Erythroblast (primary cell): ENCODE measurements at regions not wholly inside any gene's neighbourhood (a gene's known extent, or its start where the extent isn't known, plus 50 kb on each side); places are given as distances from the start of the nearest gene placed in this dataset.

Experiments used
- DNase-seq, 2 experiments: peaks; one replicate each; lab custom pipeline; 2025; lab: John Stamatoyannopoulos, UW
- GATA1 ChIP-seq: IDR thresholded peaks from 2 replicates; pipeline ENCODE4 v1.6.1; 2011; ENCODE audit warnings: low read depth, mild to moderate bottlenecking, control low read depth, low read length, moderate library complexity
- POLR2A ChIP-seq: IDR thresholded peaks from 2 replicates; pipeline ENCODE4 v1.6.1; 2011; ENCODE audit warnings: mild to moderate bottlenecking, low read length

DNA sequence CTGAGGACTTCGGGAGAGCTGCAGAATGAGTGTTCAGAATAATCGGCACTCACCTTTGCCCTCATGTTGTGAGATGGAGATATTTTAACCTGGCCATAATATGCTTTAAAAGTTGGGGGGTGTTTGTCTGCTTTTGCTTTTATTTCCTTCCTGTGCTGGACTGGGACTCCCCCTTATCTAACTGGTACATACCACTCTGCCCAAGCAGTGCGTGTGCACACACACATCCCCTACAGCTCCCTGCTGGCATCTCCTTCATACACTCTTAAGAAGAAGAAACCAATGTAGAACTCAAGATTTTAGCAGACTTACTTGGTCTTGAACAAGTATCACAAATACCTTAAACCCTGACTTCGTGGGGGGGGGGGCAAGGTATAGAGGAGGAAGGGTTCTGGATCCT, 146.2 kb upstream of the DMRT1 start:
- DNase-seq: no peak
- TF ChIP-seq POLR2A: no peak
- TF ChIP-seq GATA1: no peak

DNA sequence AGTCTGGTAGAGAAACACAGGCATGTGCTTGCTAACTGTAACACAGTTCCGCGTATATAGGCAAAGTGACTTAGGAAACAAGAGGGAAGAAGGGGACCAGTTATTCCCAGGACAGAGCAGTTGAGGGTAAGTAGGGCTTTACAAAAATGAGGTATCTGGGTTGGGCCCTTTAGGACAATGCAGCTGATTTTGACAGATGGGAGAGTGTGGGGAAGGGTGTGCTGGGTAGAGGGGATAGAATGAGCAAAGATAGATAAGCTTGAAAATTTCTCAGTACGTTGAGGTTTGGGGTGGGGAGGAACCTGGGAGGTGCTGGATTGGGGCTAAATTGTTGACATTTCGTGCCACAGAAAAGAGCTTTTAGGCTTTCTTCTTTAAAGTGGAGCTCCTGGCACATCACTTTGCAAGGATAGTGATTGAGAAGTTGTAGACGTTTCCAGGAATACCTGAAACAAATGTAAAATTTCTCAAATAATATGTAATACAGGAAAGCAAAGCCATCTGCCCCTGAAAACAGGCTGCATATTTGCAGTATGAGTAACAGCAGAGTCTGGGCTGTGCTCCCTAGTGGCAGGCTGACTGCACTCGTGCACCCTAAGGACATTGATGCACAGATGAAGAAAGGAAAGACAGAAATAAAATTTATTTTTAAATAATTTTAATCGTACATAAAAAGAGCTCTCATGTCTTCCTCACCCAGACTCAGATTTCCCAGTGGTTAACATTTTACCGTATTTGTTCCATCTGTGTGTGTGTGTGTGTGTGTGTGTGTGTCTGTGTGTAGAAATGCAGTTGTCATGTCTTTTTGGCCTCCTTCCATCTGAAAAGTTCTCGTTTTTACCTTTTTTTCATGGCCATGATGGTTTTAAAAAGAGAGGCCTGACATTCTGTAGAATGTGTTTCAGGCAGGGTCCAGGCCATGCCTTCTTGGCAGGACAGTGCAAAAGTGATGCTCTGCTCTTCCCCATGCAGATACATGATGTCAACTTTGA, 144.9 kb upstream of the DMRT1 start:
- DNase-seq: no peak
- no peak for TF ChIP-seq GATA1
- TF ChIP-seq POLR2A: no peak

DNA sequence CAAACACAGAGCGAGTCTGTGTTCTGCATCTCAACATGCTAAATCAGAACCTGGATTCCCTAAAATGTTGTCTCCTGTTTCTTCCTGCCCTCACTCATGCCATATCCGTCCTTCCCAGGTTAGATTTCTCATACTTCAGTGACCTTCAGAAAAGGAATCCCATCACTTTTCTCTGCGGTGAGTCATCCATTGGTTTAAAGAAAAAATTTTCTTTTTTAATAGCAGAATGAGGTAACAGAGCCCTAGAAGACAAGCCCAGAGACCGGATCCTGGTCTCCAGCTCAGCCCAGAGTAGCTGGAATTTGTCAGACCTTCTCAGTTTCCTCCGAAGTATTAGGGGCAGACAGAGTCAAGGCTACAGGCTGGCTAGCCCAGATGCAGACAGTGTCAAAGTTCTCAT, 143.2 kb upstream of the DMRT1 start:
- no peak for DNase-seq
- TF ChIP-seq POLR2A (no peak), GATA1 (no peak)

DNA sequence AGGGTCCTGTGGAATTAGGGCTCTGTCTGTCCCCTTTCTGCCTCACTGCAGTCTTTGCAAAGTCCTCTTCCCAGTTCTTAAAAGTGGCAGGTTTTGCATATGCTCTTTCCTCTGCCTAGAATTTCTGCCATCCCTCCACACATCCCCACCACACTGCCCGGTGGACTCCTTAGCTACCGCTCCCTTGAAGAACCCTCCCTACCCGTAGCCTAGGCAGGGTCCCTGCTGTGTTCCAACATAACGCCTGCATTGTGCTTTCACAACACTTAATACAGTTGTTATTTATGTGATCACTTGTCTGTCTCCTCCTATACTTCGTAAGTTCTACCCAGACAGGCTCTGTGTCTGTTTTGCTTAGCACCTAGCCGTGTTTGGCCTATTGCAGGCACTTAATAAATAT, 142.5 kb upstream of the DMRT1 start:
- TF ChIP-seq GATA1: no peak
- no peak for TF ChIP-seq POLR2A
- no peak for DNase-seq

DNA sequence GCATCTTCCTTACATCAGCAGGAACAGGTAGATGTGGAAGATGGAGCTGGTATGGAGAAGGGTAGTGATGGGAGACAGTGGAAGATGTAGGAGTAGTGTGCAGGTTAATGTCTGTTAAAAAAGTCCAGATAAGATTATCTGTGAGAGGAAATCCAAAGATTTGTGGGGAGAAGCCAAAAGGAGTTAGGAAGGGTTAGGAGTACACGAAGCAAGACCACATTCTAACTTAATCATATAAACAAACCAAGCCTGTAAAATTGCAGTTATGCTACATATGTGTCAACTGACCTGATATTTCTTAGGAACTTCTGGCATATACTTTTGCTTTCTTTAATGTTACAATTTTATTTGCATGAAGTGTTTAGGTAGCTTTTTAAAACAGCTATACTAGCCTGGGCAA, 142.1 kb upstream of the DMRT1 start:
- DNase-seq: no peak
- no peak for TF ChIP-seq GATA1
- TF ChIP-seq POLR2A: no peak

DNA sequence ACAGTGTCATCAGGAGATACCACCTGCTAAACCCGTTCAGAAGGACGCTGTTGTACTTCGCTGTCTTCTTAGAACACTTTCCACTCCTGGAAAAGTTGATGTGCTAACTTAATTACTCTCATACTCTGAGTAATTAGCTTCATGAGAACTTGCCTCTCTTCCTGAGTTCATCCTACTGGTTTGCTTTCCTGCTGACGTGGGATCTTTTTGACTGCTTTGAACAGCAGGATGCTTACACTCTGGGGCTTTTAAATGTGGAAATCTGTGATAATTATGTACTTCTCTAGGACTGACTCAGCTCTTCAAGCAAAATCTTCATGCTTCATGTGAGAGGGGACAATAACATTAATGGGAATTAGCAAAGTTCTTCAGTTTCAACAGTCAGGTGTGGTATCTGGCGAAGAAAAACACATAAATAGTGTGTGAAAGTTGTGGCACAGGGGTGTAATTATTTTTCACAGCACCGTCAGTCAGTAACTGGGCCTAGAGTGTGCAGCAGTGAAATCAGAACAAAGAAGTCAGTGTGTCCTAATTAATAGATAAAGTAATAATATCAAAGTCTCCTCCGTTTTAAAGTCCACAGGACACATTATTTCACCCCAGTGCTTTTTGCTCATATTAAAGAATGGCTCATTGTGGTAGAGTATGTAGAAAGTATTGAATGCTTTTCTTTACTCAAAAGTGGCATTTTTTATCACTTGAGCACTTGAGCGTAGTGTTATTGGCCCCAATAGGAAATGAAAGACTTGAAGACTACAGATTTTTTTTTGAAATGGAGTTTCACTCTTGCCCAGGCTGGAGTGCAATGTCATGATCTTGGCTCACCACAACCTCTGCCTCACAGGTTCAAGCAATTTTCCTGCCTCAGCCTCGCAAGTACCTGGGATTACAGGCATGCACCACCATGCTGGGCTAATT, 140.9 kb upstream of the DMRT1 start:
- DNase-seq: no peak
- TF ChIP-seq GATA1: no peak
- TF ChIP-seq POLR2A: no peak

DNA sequence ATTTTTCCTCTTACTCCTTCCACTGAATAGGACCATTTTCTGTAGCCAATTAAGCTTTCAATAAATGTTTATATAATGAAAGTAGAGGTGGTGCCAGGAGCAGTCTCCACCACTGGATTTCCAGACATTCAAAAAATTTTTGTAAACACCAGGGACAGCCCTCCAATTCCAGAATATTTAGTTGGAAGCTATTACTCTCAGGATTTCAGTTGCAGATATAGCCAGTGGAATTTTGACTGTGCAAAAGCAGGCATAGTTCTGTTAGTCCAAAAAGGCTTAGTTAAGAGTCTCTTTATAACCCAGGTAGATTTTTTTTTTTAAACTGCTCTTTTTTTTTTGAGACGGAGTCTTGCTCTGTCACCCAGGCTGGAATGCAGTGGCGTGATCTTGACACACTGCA, 138.1 kb upstream of the DMRT1 start:
- DNase-seq: no peak
- no peak for TF ChIP-seq POLR2A
- TF ChIP-seq GATA1: no peak

DNA sequence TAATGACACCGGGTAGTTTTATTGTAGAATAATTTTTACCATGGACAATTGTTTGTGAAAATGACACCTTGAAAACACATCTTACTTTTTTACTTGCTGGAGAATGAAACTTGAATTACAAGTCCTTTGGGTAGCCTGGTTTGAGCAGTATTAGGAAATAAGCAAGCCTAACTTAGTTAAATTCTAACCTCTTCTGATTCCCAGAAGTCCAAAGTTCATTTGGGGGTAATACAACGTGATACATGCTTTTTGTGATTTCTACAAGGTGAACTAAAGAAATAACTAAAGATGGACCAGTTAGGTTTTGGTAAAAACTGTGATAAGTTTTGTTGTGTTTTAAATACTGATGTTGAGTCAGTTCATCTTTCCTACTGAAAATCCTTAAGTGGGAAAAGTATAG, 135.4 kb upstream of the DMRT1 start:
- DNase-seq: no peak
- no peak for TF ChIP-seq POLR2A

DNA sequence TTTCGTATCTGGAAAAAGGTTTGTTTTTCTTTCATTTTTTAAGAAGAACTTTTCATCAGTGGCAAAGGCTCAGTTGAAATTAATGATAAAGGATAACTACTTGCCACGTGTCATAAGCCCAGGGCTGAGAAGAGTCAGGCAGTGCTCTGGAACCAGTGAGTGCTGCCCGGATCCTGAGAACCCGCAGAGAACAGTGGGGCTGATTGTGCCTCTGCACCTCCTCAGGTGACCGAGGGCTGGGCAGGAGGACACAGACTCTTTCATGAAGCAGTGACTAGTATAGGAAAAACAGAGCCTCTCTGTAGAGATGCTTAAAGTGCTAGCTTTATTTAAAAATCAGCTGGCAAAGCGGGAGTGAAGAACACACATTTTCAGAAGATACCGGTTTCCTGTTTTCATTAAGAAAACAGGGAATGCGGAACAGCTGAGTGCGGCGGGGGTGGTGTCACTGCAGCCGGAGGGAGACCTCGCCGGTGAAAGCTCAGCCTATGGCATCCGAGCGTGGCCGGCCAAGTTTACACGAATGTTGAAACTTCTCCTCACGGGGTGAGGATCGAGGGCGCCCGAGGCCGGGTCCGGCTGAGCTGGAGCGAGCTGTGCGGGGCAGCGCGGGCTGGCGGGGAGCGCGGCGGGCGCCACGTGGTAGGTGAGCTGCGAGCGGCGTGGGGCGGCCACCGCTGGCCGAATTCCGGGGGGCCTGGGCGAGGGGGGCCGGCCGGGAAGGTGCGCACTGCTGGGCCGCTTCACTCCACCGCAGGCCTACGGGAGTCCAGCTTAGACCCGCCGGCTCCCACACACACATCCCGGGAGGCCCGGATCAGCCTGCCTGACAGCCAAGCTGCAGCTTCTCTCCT, 134.7 kb upstream of the DMRT1 start:
- TF ChIP-seq GATA1 (no peak), POLR2A (peak; percentile 42)
- DNase-seq: peak in 1 of 2 experiments; percentile 15

DNA sequence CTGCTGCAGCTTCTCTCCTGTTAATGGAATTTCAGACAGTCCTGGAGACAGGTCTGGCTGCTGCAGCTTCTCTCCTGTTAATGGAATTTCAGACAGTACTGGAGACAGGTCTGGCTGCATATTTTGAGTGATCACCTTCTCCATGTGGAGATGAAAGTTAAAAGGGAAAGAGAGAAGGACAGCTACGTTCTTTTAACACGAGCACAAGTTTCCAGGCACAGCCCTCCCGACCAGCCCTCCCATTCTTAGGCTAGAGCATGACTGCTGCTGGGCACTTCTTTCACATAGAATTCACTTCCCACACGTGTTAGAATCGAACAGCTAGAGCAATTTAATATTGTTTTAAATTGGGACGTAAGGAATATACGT, 133.3 kb upstream of the DMRT1 start:
- DNase-seq: no peak
- TF ChIP-seq POLR2A (no peak), GATA1 (no peak)

DNA sequence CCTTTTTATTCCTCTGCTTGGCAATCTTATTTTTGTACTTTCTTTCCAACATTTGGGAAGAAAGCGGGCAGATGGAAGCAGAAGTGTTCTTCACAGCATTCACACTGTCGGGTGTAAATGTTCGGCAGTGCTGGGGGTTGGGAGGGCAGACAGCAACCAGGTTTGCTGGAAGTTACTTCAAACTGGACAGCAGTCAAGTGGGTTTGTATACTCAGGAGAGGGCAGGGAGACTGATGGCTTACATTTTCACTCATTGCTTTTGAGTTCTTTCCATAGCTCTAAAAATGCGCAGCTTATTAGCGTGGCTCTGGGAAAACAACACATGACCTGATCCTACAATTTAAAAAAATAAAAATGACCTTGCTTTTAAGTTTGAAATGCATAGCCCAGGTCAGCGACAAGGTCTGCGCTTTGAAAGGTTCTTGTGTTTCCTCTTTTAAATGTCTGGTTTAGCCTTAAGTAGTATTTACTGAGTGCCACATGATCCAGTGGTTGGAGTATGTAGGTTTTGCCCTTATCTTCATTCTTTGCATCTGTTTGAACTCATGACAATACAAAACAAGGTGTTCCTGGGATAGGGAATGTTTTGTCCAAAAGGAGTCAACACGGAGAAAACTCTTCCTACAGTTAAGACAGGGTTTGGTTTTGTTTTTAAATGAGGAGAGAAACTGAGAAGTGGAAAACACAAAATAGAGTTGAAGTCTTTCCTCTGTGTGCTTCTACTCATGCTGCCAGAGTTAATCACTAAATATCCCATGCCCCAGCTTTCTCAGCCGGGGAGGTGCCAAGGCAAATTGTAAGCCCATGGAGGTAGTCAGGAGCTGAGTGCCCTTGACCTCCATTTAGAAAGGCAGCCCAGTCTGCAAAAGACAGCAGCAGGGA, 132.7 kb upstream of the DMRT1 start:
- TF ChIP-seq POLR2A (no peak), GATA1 (no peak)
- DNase-seq: no peak

DNA sequence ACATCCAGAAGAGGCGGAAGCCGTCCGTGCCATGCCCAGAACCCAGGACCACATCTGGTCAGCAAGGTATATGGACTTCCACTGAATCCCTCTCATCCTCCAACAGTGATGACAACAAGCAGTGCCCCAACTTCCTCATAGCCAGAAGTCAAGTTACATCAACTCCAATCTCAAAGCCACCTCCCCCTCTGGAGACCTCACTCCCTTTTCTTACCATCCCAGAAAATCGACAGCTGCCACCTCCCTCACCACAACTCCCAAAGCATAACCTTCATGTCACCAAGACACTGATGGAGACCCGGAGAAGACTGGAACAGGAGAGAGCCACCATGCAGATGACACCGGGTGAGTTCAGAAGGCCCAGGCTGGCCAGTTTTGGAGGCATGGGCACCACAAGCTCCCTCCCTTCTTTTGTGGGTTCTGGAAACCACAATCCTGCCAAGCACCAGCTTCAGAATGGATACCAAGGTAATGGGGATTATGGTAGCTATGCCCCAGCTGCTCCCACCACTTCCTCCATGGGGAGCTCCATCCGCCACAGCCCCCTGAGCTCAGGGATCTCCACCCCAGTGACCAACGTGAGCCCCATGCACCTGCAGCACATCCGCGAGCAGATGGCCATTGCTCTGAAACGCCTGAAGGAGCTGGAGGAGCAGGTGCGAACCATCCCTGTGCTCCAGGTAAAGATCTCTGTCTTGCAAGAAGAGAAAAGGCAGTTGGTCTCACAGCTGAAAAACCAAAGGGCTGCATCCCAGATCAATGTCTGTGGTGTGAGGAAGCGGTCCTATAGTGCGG, 130.3 kb upstream of the DMRT1 start:
- DNase-seq: no peak
- TF ChIP-seq GATA1 (no peak), POLR2A (no peak)
